H9 (cell line): ENCODE measurements at regions not wholly inside any gene's neighbourhood (a gene's known extent, or its start where the extent isn't known, plus 50 kb on each side); places are given as distances from the start of the nearest gene placed in this dataset.

Experiments
- DNase-seq: peaks from one replicate; pipeline ENCODE4 v3.0.0-alpha.2; 2017
- H2AFZ ChIP-seq: one replicate; pipeline ENCODE4 v1.6.1; 2013; ENCODE audit warnings: mild to moderate bottlenecking, low read length, control low read depth, moderate library complexity
- H2AK5ac ChIP-seq: 2 replicates; pipeline ENCODE4 v1.6.1; 2013; ENCODE audit warnings: low read length, control low read depth, mixed read lengths; ENCODE audit not compliant: insufficient read length
- H2BK120ac ChIP-seq: one replicate; pipeline ENCODE4 v1.6.1; 2013; ENCODE audit warnings: low read depth, mild to moderate bottlenecking, low read length, control low read depth, inconsistent platforms; ENCODE audit not compliant: poor library complexity, severe bottlenecking
- H2BK12ac ChIP-seq: 2 replicates; pipeline ENCODE4 v1.6.1; 2013; ENCODE audit warnings: low read length, control low read depth, mixed read lengths, low read depth; ENCODE audit not compliant: insufficient read length
- H2BK15ac ChIP-seq: 2 replicates; pipeline ENCODE4 v1.6.1; 2013; ENCODE audit warnings: low read depth, low read length, control low read depth
- H2BK20ac ChIP-seq: one replicate; pipeline ENCODE4 v1.6.1; 2013; ENCODE audit warnings: low read depth, mild to moderate bottlenecking, low read length, control low read depth, inconsistent platforms; ENCODE audit not compliant: poor library complexity, severe bottlenecking
- H2BK5ac ChIP-seq: 2 replicates; pipeline ENCODE4 v1.6.1; 2013; ENCODE audit warnings: low read length, control low read depth, mixed read lengths; ENCODE audit not compliant: insufficient read length
- H3K14ac ChIP-seq: 2 replicates; pipeline ENCODE4 v1.6.1; 2013; ENCODE audit warnings: low read length, control low read depth; ENCODE audit not compliant: insufficient read depth
- H3K18ac ChIP-seq: 2 replicates; pipeline ENCODE4 v1.6.1; 2013; ENCODE audit warnings: low read depth, mild to moderate bottlenecking, mixed read lengths, low read length, control low read depth; ENCODE audit not compliant: insufficient read length
- H3K23ac ChIP-seq: 2 replicates; pipeline ENCODE4 v1.6.1; 2013; ENCODE audit warnings: low read length, control low read depth, mixed read lengths, low read depth; ENCODE audit not compliant: insufficient read length
- H3K23me2 ChIP-seq: 2 replicates; pipeline ENCODE4 v1.6.1; 2013; ENCODE audit warnings: low read depth, mild to moderate bottlenecking, mixed read lengths, low read length, control low read depth; ENCODE audit not compliant: insufficient read length, poor library complexity, severe bottlenecking
- H3K27ac ChIP-seq: 2 replicates; pipeline ENCODE4 v1.5.1; 2013; ENCODE audit warnings: low read length, control low read depth, mixed read lengths, low read depth; ENCODE audit not compliant: insufficient read length
- H3K27me3 ChIP-seq: 2 replicates; pipeline ENCODE4 v1.6.1; 2013; ENCODE audit warnings: low read length, control low read depth, inconsistent platforms; ENCODE audit not compliant: insufficient read depth
- H3K4ac ChIP-seq: 2 replicates; pipeline ENCODE4 v1.6.1; 2013; ENCODE audit warnings: low read depth, mild to moderate bottlenecking, control low read depth, inconsistent platforms, low read length, moderate library complexity
- H3K4me1 ChIP-seq: 2 replicates; pipeline ENCODE4 v1.6.1; 2013; ENCODE audit warnings: low read length, control low read depth, inconsistent platforms; ENCODE audit not compliant: insufficient read depth
- H3K4me2 ChIP-seq: 2 replicates; pipeline ENCODE4 v1.6.1; 2013; ENCODE audit warnings: low read length, control low read depth, mixed read lengths; ENCODE audit not compliant: insufficient read length, insufficient read depth
- H3K56ac ChIP-seq: 2 replicates; pipeline ENCODE4 v1.6.1; 2013; ENCODE audit warnings: low read depth, mild to moderate bottlenecking, mixed read lengths, low read length, control low read depth; ENCODE audit not compliant: insufficient read length
- H3K79me1 ChIP-seq: 2 replicates; pipeline ENCODE4 v1.6.1; 2013; ENCODE audit warnings: low read depth, mild to moderate bottlenecking, moderate library complexity, low read length, control low read depth, inconsistent platforms; ENCODE audit not compliant: insufficient read depth, poor library complexity, severe bottlenecking
- H3K79me2 ChIP-seq: 2 replicates; pipeline ENCODE4 v1.6.1; 2013; ENCODE audit warnings: low read length, control low read depth, inconsistent platforms; ENCODE audit not compliant: insufficient read depth
- H3K9ac ChIP-seq: 2 replicates; pipeline ENCODE4 v1.6.1; 2013; ENCODE audit warnings: low read length, control low read depth, mixed read lengths; ENCODE audit not compliant: insufficient read length; ENCODE audit errors: extremely low read depth
- H3K9me3 ChIP-seq: one replicate; pipeline ENCODE4 v1.6.1; 2013; ENCODE audit warnings: low read depth, low read length, inconsistent platforms; ENCODE audit not compliant: control insufficient read depth
- H3T11ph ChIP-seq: one replicate; pipeline ENCODE4 v1.6.1; 2013; ENCODE audit warnings: mild to moderate bottlenecking, low read length, control low read depth, inconsistent platforms
- H4K20me1 ChIP-seq: one replicate; pipeline ENCODE4 v1.6.1; 2013; ENCODE audit not compliant: control insufficient read depth, insufficient read length, insufficient read depth
- H4K5ac ChIP-seq: 2 replicates; pipeline ENCODE4 v1.6.1; 2013; ENCODE audit warnings: low read depth, mild to moderate bottlenecking, mixed read lengths, low read length, control low read depth; ENCODE audit not compliant: insufficient read length
- H4K8ac ChIP-seq: replicated peaks from 2 replicates; pipeline ENCODE4 v1.6.1; 2013; ENCODE audit warnings: low read length, control low read depth, mixed read lengths, low read depth; ENCODE audit not compliant: insufficient read length
- H4K91ac ChIP-seq: 2 replicates; pipeline ENCODE4 v1.6.1; 2013; ENCODE audit warnings: low read depth, mild to moderate bottlenecking, moderate library complexity, mixed read lengths, low read length, control low read depth; ENCODE audit not compliant: insufficient read length
- H3K27ac Mint-ChIP-seq, 3 experiments: 2 replicates in 2 of 3; 3 replicates in 1 of 3; pipeline ENCODE4 v1.8.0; 2020 to 2021; ENCODE audit warnings: mixed read lengths in 3 of 3, mild to moderate bottlenecking in 1 of 3, moderate library complexity in 1 of 3
- H3K27me3 Mint-ChIP-seq: 2 replicates; pipeline ENCODE4 v1.8.0; 2021; ENCODE audit warnings: low read depth, mild to moderate bottlenecking, moderate library complexity, mixed read lengths
- H3K36me3 Mint-ChIP-seq, 3 experiments: 2 replicates in 2 of 3; 3 replicates in 1 of 3; pipeline ENCODE4 v1.8.0; 2020 to 2021; ENCODE audit warnings: low read depth in 3 of 3, mixed read lengths in 3 of 3; ENCODE audit not compliant: insufficient read depth in 1 of 3
- H3K4me1 Mint-ChIP-seq, 2 experiments: 2 replicates each; pipeline ENCODE4 v1.8.0; 2020; ENCODE audit warnings: mixed read lengths in 2 of 2
- H3K4me3 Mint-ChIP-seq, 2 experiments: 2 replicates in 1 of 2; 3 replicates in 1 of 2; pipeline ENCODE4 v1.8.0; 2020 to 2021; ENCODE audit warnings: mild to moderate bottlenecking in 2 of 2, mixed read lengths in 2 of 2, moderate library complexity in 1 of 2
- H3K9me3 Mint-ChIP-seq, 2 experiments: 2 replicates in 1 of 2; 3 replicates in 1 of 2; pipeline ENCODE4 v1.8.0; 2020; ENCODE audit warnings: mild to moderate bottlenecking in 2 of 2, mixed read lengths in 2 of 2, moderate library complexity in 1 of 2
- TF ChIP-seq, protein P1 (sequence below): fragments of 200-600 bp; sonication (generic); conservative IDR thresholded peaks from 3 replicates; pipeline ENCODE4 v1.8.0; 2021; ENCODE audit warnings: antibody characterized with exemption, mild to moderate bottlenecking

DNA sequence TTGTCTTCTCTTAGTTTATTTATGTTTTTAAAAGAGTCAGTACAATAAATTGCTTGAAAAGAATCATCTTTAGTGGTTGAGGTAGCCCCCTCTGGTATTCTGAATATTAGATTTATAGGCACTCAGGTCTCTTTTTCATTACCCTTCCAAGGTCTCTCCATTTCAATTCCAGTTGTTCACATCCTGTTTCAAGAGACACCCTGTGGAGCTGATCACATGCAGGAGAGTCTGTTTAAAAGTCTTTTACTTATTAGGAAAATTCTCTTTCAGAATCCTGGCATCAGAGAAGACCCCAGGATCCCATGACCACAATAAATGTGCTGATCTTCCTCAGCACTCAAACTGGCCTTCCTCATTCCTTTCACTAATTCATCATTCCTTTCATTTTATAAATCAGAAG is 195.7 kb downstream of the ZIC4 start:
- Histone ChIP-seq H3K27me3 (no peaks in the 10 kb centered on the region), H3K27ac (no peak overlapping the region), H2BK20ac (no peak overlapping the region), H2BK12ac (no peak overlapping the region), H3K18ac (no peak overlapping the region), H4K91ac (no peak overlapping the region), H3K23me2 (no peaks in the 10 kb centered on the region), H3K79me2 (no peaks in the 10 kb centered on the region), H2BK15ac (no peak overlapping the region), H4K5ac (no peak overlapping the region), H3K4ac (no peak overlapping the region), H3K23ac (no peak overlapping the region), H3K14ac (no peak overlapping the region), H4K20me1 (no peaks in the 10 kb centered on the region), H3K9ac (no peak overlapping the region), H3K4me2 (no peak overlapping the region), H2AFZ (no peak overlapping the region), H3K56ac (no peak overlapping the region), H3K79me1 (no peaks in the 10 kb centered on the region), H4K8ac (no peak overlapping the region), H2BK120ac (no peak overlapping the region), H3K9me3 (no peaks in the 10 kb centered on the region), H2BK5ac (no peak overlapping the region), H2AK5ac (no peak overlapping the region), H3T11ph (no peak overlapping the region), H3K4me1 (no peaks in the 10 kb centered on the region)
- Mint-ChIP-seq H3K4me3 (no peak overlapping the region), H3K27me3 (no peaks in the 10 kb centered on the region), H3K36me3 (peaks cover 0 to 3% (median 2%) of the 10 kb centered on the region in 3 experiments; a peak in 1 of 7 replicates), H3K4me1 (peaks cover 3 to 4% of the 10 kb centered on the region in 2 experiments; a peak in 1 of 4 replicates), H3K27ac (no peak overlapping the region; a peak in 1 of 7 replicates), H3K9me3 (peaks cover 6 to 8% of the 10 kb centered on the region in 2 experiments; a peak in 4 of 5 replicates)
- TF ChIP-seq, protein P1, sequence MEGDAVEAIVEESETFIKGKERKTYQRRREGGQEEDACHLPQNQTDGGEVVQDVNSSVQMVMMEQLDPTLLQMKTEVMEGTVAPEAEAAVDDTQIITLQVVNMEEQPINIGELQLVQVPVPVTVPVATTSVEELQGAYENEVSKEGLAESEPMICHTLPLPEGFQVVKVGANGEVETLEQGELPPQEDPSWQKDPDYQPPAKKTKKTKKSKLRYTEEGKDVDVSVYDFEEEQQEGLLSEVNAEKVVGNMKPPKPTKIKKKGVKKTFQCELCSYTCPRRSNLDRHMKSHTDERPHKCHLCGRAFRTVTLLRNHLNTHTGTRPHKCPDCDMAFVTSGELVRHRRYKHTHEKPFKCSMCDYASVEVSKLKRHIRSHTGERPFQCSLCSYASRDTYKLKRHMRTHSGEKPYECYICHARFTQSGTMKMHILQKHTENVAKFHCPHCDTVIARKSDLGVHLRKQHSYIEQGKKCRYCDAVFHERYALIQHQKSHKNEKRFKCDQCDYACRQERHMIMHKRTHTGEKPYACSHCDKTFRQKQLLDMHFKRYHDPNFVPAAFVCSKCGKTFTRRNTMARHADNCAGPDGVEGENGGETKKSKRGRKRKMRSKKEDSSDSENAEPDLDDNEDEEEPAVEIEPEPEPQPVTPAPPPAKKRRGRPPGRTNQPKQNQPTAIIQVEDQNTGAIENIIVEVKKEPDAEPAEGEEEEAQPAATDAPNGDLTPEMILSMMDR, result no peak
- no peak for DNase-seq
